ENCODE measurements at regions not wholly inside any gene's neighbourhood (a gene's known extent, or its start where the extent isn't known, plus 50 kb on each side); places are given as distances from the start of the nearest gene placed in this dataset.

- TF ChIP-seq, protein P1, sequence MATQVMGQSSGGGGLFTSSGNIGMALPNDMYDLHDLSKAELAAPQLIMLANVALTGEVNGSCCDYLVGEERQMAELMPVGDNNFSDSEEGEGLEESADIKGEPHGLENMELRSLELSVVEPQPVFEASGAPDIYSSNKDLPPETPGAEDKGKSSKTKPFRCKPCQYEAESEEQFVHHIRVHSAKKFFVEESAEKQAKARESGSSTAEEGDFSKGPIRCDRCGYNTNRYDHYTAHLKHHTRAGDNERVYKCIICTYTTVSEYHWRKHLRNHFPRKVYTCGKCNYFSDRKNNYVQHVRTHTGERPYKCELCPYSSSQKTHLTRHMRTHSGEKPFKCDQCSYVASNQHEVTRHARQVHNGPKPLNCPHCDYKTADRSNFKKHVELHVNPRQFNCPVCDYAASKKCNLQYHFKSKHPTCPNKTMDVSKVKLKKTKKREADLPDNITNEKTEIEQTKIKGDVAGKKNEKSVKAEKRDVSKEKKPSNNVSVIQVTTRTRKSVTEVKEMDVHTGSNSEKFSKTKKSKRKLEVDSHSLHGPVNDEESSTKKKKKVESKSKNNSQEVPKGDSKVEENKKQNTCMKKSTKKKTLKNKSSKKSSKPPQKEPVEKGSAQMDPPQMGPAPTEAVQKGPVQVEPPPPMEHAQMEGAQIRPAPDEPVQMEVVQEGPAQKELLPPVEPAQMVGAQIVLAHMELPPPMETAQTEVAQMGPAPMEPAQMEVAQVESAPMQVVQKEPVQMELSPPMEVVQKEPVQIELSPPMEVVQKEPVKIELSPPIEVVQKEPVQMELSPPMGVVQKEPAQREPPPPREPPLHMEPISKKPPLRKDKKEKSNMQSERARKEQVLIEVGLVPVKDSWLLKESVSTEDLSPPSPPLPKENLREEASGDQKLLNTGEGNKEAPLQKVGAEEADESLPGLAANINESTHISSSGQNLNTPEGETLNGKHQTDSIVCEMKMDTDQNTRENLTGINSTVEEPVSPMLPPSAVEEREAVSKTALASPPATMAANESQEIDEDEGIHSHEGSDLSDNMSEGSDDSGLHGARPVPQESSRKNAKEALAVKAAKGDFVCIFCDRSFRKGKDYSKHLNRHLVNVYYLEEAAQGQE (IDR thresholded peaks at IDR 0.05; ENCODE audit: low read depth, low read length), result no peak
- TF ChIP-seq, protein P2, sequence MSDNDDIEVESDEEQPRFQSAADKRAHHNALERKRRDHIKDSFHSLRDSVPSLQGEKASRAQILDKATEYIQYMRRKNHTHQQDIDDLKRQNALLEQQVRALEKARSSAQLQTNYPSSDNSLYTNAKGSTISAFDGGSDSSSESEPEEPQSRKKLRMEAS (IDR thresholded peaks at IDR 0.05; ENCODE audit: low read depth), result no peak
Observed at GRCh38 chr10:3400348-3400747, 227.8 kb upstream of the PITRM1 start (continued).

- H3K9me3 ChIP-seq, result no peaks in the 10 kb centered on the region
- H3K79me2 ChIP-seq (ENCODE audit: insufficient read depth), result no peaks in the 10 kb centered on the region
- H3K27me3 ChIP-seq (ENCODE audit: insufficient read depth), result no peaks in the 10 kb centered on the region
- peaks cover 12% of the 10 kb centered on the region for H3F3A ChIP-seq (replicated peaks; ENCODE audit: insufficient read depth)
- ChIA-PET POLR2A (interaction anchor here (0.9 to 2.0 kb wide), 4 partner anchors 10 to 386 kb away, joined by 3 to 5 read pairs (median 4); partner anchors contain the start of gene KLF6), CTCF (interaction anchor here (1.2 to 1.4 kb wide), 2 partner anchors 18 to 159 kb away, joined by 3 to 5 read pairs; no protein-coding TSS in a partner anchor)
- peaks cover 16 to 56% of the 10 kb centered on the region in 2 experiments; a peak in 3 of 4 replicates for H3K4me1 ChIP-seq (ENCODE audit: control insufficient read depth in 1 of 2, insufficient read depth in 2 of 2, low read depth in 1 of 2, low read length in 1 of 2)
- H4K20me1 ChIP-seq (ENCODE audit: insufficient read depth), result no peaks in the 10 kb centered on the region
- H2AFZ ChIP-seq (ENCODE audit: low read depth), result no peak overlapping the region
- peak overlapping the region; percentile 24 to 97; a peak in 3 of 4 replicates for H3K27ac ChIP-seq (ENCODE audit: low read depth in 2 of 2, low read length in 1 of 2)
- H3K4me3 ChIP-seq (ENCODE audit: low read depth in 2 of 2, low read length in 1 of 2), result no peak overlapping the region
- DNase-seq, result peak; percentile 37
- H3K36me3 ChIP-seq (replicated peaks in 1 of 2; ENCODE audit: control insufficient read depth in 1 of 2, insufficient read depth in 2 of 2, low read length in 1 of 2), result no peaks in the 10 kb centered on the region
- no peak overlapping the region for H3K9ac ChIP-seq
- no peak for TF ChIP-seq SIN3A (IDR thresholded peaks at IDR 0.05; ENCODE audit: borderline replicate concordance, low read depth, low read length)
- peak; percentile 22 for TF ChIP-seq CHD2 (IDR thresholded peaks at IDR 0.05; ENCODE audit: low read length, partially characterized antibody)
- H3K4me2 ChIP-seq, result peak overlapping the region; percentile 13; the same call in 1 of the 2 replicates
- WGBS (ENCODE audit: low lambda C conversion rate), result 75% methylated on average over 6 of the region's 6 CpGs
- H3K9me2 ChIP-seq, result no peaks in the 10 kb centered on the region
Observed at GRCh38 chr10:3399756-3400155, 227.2 kb upstream of the PITRM1 start.

GRCh38 chr10:3398825-3399646 lies 226.5 kb upstream of the PITRM1 start:
- no peaks in the 10 kb centered on the region for H3K9me3 ChIP-seq
- CTCF ChIA-PET, result interaction anchor here (1.2 to 1.6 kb wide), 5 partner anchors 10 to 202 kb away, joined by 3 to 5 read pairs (median 4); no protein-coding TSS in a partner anchor
- H3K9ac ChIP-seq, result no peak overlapping the region
- H3K79me2 ChIP-seq (ENCODE audit: insufficient read depth), result no peaks in the 10 kb centered on the region
- H3K4me1 ChIP-seq (ENCODE audit: control insufficient read depth in 1 of 2, insufficient read depth in 2 of 2, low read depth in 1 of 2, low read length in 1 of 2), result peaks cover 16 to 58% of the 10 kb centered on the region in 2 experiments; a peak in 3 of 4 replicates
- H3F3A ChIP-seq (replicated peaks; ENCODE audit: insufficient read depth), result peaks cover 12% of the 10 kb centered on the region
- H3K9me2 ChIP-seq, result no peaks in the 10 kb centered on the region
- no peaks in the 10 kb centered on the region for H3K36me3 ChIP-seq (replicated peaks in 1 of 2; ENCODE audit: control insufficient read depth in 1 of 2, insufficient read depth in 2 of 2, low read length in 1 of 2)
- DNase-seq, result peak; percentile 93
- H3K4me2 ChIP-seq, result peak overlapping the region; percentile 13; the same call in 1 of the 2 replicates
- H3K27ac ChIP-seq (ENCODE audit: low read depth in 2 of 2, low read length in 1 of 2), result peak overlapping the region in 1 of 2 experiments; percentile 97; a peak in 2 of 4 replicates
- no peaks in the 10 kb centered on the region for H4K20me1 ChIP-seq (ENCODE audit: insufficient read depth)
- no peaks in the 10 kb centered on the region for H3K27me3 ChIP-seq (ENCODE audit: insufficient read depth)
- POLR2A ChIA-PET, result interaction anchor here (0.7 to 2.0 kb wide), 5 partner anchors 10 to 386 kb away, joined by 3 to 5 read pairs (median 3); partner anchors contain the start of gene KLF6
- no peak overlapping the region for H3K4me3 ChIP-seq (ENCODE audit: low read depth in 2 of 2, low read length in 1 of 2)
- peak overlapping the region; percentile 29; the same call in 1 of the 2 replicates for H2AFZ ChIP-seq (ENCODE audit: low read depth)
- WGBS (ENCODE audit: low lambda C conversion rate), result 49% methylated on average over 41 of the region's 46 CpGs
- peak; percentile 55; the same call in 1 of the 2 replicates for TF ChIP-seq POLR2AphosphoS5 (IDR thresholded peaks at IDR 0.05; ENCODE audit: low read depth, low read length)
- peak; percentile 63; the same call in 1 of the 2 replicates for TF ChIP-seq MXI1 (IDR thresholded peaks at IDR 0.05; ENCODE audit: low read depth, low read length)
- TF ChIP-seq FOSL2 (IDR thresholded peaks at IDR 0.05; ENCODE audit: borderline replicate concordance, low read depth), result no peak
- peak; percentile 84 for TF ChIP-seq RCOR1 (IDR thresholded peaks at IDR 0.05; ENCODE audit: low read length)
- no peak for TF ChIP-seq FOXM1 (IDR thresholded peaks at IDR 0.05; ENCODE audit: low read depth)
- peak; percentile 89 for TF ChIP-seq CHD2 (IDR thresholded peaks at IDR 0.05; ENCODE audit: low read length, partially characterized antibody)
- TF ChIP-seq CTCF (IDR thresholded peaks at IDR 0.05), result no peak
- peak; percentile 26; the same call in 1 of the 2 replicates for TF ChIP-seq SMC3 (IDR thresholded peaks at IDR 0.05; ENCODE audit: low read depth, low read length)
- TF ChIP-seq YY1 (IDR thresholded peaks at IDR 0.05; ENCODE audit: low read depth), result no peak
- TF ChIP-seq MEF2A (IDR thresholded peaks at IDR 0.05; ENCODE audit: borderline replicate concordance, low read depth), result no peak
- TF ChIP-seq FOXJ3 (CRISPR knock-in tag; IDR thresholded peaks at IDR 0.05), result peak; percentile 94
- TF ChIP-seq GATA2 (CRISPR knock-in tag; IDR thresholded peaks at IDR 0.05), result peak; percentile 90
- TF ChIP-seq EP300 (IDR thresholded peaks at IDR 0.05; ENCODE audit: borderline replicate concordance in 1 of 2, low read depth in 1 of 2, low read length in 1 of 2), result peak in 1 of 2 experiments; percentile 96; a peak in 2 of 4 replicates

Measured in SK-N-SH (cell line).